ENCODE measurements at regions not wholly inside any gene's neighbourhood (a gene's known extent, or its start where the extent isn't known, plus 50 kb on each side); places are given as distances from the start of the nearest gene placed in this dataset.

GRCh38 chr18:45119876-45120275 is 439.2 kb downstream of the SETBP1 start:
- DNase-seq (ENCODE audit: low spot score) = no peak

- no peak for DNase-seq (ENCODE audit: low spot score)
Measured at GRCh38 chr18:45121146-45121545, 440.5 kb downstream of the SETBP1 start.

DNA sequence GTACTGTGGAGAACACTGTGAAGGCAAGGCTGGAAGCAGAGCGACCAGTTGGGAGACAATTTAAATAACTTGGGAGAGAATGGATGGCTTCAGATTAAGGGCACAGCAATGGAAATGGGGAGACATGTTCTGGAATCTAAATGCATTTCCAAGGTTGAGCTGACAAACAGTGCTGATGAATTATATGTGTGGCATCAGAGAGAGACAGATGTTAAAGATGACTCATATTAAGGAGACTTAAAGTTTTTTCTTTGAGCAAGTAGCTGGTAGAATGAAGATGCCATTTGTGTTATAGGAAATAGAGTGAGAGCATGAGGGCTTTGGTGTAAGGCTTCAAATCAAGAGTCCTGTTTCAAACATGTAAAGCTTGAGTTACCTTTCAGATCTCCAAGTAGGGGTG is 441.8 kb downstream of the SETBP1 start:
- DNase-seq (ENCODE audit: low spot score) = no peak

GRCh38 chr18:45127405-45127804 is 446.7 kb downstream of the SETBP1 start:
- DNase-seq (ENCODE audit: low spot score) = no peak

GRCh38 chr18:45133276-45133675 is 452.6 kb downstream of the SETBP1 start:
- no peak for DNase-seq (ENCODE audit: low spot score)

DNA sequence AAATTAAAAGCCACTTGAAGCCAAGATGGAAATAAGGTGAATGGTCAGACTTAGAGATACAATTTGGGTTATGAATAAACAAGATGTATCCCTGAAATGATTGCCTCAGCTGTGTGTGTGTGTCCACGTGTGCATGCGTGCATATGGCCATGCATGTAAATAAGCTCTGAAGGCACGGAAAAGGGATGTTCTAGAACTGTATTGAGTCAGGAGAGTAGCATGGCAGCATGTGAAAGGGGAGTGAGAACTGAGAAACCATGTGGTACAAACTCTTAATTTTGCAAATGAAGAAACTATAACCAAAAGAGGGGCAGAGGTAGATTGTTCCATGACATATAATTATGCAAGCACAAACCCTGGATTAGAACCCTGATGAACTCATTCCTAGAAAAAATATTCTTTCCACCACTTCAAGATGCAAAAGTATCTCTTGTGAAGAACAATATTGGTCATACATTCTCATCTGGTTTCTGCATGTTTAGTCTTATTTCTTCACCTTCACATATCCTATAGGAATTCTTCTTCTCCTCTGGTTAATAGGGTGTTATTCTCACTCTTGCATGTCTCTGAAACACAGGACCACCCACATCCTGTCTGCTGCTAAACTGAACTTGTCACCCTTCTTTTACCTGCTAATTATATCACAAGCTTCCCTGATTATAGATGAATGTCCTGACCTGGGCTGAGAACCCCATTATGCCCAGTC is 455.8 kb downstream of the SETBP1 start:
- DNase-seq (ENCODE audit: low spot score) = no peak

DNA sequence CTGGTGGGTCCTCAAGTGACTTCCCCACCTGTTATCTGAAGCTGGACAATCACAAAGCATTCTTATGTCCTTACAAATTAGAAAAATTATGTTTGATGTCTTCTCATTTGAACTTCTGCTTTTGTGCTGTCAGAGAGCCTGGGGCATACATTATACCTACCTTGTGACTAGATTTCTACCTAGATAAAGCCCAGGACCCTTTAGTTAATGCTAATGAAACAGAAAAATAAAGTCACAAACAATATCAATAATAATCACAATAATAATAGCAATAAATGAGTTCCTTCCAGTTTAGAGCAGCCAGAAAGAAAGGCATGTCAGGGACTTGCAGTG is 456.4 kb downstream of the SETBP1 start:
- DNase-seq (ENCODE audit: low spot score) = no peak

GRCh38 chr18:45139478-45139877 is 458.8 kb downstream of the SETBP1 start:
- DNase-seq (ENCODE audit: low spot score) = no peak

- DNase-seq (ENCODE audit: low spot score) = no peak
Measured at GRCh38 chr18:45142868-45143267, 462.2 kb downstream of the SETBP1 start.

DNA sequence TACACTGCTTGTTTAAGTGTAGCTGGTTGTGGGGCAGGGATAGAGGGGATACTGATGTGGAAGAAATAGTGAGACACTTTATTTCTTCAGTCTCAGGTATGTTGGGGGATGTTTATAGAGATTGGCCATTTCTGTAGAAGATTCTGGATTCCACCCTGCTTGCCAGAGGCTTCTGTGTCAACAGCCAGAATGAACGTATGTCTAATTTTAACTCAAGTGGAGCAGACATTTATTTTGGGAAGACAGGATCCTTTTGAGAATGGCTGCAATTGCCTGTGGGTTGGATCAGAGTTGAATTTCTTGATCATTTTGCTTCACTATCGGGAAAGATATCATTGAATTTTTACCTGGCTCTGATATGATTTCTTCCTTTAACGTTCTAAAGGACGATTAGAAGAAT is 465.6 kb upstream of the SLC14A2 start:
- no peak for DNase-seq (ENCODE audit: low spot score)

DNA sequence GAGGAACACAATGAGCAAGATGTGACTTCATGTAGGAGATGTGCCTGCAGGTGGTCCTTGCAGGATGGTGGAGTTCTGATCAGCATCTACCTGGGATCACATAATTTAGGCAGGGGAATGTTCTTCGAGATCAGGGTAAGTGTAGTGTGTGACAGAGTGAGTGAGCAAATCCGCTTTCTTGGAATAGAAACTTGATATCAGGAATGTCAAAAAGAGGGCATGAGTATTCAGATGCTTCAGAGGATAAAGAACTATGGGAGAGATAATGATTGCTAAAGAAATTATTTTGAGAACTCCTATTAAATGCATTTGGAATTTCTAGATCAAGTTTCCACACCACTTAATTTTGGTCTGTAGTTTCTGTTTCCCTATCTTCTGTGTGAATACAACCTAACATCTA is 463.6 kb upstream of the SLC14A2 start:
- DNase-seq (ENCODE audit: low spot score) = no peak

DNA sequence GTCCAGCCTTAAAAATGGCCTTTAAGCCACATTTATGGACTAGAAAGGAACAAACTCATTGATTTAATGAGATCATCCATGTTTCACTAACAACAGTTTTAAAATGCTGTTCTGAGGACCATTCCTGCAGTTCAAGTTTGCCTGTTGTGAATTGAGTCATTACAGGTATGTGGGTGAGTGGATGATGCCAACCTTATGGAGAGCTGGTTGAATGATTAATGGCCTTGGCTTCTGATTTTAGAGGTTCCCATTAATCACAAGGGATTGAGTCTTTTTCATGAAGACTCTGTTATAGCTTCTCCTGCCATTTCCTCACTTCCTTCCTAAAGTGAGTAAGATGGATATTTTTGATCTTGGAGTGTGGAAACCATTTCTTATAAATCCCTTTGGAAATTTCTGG is 459.8 kb upstream of the SLC14A2 start:
- DNase-seq (ENCODE audit: low spot score) = no peak

DNA sequence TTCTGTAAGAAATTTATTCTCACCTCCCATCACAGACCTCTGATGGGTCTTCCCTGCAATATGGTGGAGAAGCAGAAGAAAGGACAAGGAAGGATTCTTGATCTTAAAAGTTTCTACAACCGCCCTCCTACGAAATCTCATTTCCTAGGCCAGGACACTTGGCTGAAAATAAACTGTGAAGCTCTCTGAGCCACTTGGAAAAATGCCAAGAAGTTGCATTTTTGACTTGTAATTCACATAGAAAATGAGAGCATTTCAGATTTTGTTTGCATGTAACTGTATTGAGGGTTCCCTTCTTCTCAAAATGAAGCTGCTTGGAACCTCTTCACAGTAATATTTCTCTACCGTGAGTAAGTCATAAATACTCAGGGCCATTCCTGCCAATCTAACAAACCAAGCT is 458.3 kb upstream of the SLC14A2 start:
- DNase-seq (ENCODE audit: low spot score) = no peak

- no peak for DNase-seq (ENCODE audit: low spot score)
Measured at GRCh38 chr18:45157576-45157975, 457.7 kb upstream of the SLC14A2 start.

- no peak for DNase-seq (ENCODE audit: low spot score)
Measured at GRCh38 chr18:45161850-45162249, 453.4 kb upstream of the SLC14A2 start.

DNA sequence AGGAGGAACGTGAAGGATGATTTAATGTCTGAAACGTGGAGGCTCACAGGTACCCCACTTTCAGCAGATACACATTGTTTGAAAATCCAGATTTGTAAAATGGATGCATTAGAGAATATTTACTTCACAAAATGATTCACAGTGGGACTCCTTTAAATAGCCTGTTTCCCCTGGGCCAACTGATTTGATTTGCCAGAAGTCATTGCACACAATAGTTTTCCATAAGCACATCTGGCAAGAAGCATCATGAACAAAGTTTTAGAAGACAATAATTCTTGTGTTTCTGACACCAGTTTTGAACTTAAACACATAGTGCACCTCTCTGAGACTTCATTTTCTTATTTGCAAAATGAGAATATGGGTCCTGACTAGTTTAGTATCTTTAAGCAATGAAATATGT is 451.4 kb upstream of the SLC14A2 start:
- DNase-seq (ENCODE audit: low spot score) = no peak

GRCh38 chr18:45164551-45164950 is 450.7 kb upstream of the SLC14A2 start:
- DNase-seq (ENCODE audit: low spot score) = no peak

GRCh38 chr18:45165176-45165713 is 450.0 kb upstream of the SLC14A2 start:
- DNase-seq (ENCODE audit: low spot score) = no peak

GRCh38 chr18:45165871-45166270 is 449.4 kb upstream of the SLC14A2 start:
- no peak for DNase-seq (ENCODE audit: low spot score)

DNA sequence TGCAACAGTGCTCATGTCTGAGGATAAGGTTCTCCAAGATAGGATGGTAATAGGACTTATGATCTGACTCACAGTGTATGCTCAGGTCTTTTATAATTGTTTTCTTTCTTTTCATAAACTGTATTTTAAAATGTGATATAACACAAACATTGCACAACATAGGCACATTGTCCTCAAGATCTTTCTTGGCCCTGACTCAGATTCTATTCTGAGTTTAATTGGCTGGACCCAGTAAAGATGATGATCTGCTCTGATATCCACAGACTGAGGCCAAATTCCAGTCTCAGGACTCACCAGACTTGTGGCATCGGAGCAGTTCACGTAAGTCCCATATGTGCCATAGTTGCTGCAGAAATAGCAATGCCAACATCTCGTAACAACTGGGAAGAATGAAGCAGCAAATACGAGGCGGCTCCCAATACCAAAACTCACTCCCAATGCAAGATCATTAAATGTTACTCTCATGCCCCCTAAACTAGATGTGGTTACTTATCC is 448.9 kb upstream of the SLC14A2 start:
- no peak for DNase-seq (ENCODE audit: low spot score)

DNA sequence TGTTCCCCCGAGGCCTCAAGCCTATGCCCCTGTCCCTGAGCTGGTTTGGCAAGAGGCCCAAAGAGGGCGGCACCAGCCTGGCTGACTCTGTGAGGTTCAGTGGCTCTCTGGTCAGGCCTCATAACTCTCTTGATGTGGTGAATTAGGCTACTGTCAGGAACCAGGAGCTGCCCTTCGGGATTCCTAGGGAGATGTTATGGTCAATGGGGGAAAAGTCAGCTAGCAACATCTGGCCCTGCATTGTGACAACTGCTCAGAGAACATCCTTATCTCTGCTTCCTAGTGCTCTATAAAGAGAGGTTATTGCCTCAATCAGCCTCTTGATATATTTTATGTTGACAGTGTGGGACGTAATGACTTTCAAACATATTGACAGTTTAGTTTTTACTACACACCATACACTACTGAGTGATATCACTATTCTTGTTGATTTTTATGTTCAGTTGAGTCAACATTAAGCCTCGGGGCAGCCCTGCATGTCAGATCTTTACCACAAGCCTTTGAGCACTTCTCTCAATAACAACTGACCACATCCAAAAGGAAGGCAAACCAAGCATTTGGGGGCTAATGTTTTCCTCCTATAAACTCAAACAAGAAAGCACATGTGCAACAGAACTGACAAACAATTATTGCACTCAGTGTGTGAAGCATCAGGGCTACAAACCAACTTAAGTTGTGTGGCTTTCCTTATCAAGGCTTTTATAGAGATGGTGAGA is 448.3 kb upstream of the SLC14A2 start:
- DNase-seq (ENCODE audit: low spot score) = peak; percentile 0

- DNase-seq (ENCODE audit: low spot score) = no peak
Measured at GRCh38 chr18:45167631-45168280, 447.5 kb upstream of the SLC14A2 start.
